ENCODE measurements at regions not wholly inside any gene's neighbourhood (a gene's known extent, or its start where the extent isn't known, plus 50 kb on each side); places are given as distances from the start of the nearest gene placed in this dataset.

DNA sequence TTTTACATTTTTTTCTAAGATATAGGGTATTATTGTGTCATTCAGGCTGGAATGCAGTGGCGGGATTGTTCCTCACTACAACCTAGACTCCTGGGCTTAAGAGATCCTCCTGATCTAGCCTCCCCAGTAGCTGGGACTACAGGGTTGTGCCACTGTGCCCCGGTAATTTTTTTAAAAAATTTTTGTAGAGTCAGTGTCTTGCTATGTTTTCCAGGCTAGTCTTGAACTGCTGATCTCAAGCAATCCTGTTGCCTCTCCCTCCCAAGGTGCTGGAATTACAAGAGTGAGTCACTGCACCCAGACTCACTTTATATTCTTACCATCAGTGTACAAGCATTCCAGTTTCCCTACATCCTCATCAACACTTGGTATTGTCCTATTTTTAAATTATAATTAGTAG lies 156.4 kb upstream of the GYPA start:
- Histone ChIP-seq H3K9ac (ENCODE audit: insufficient read depth, low read depth, low read length) (no peak overlapping the region), H3K4me3 (replicated peaks in 1 of 3; ENCODE audit: insufficient read depth in 1 of 3, low read depth in 2 of 3, low read length in 3 of 3) (no peak overlapping the region), H4K20me1 (ENCODE audit: insufficient read depth, low read length) (no peaks in the 10 kb centered on the region), H3K4me1 (ENCODE audit: insufficient read depth, low read length) (no peaks in the 10 kb centered on the region), H3K27me3 (ENCODE audit: control insufficient read depth in 1 of 2, insufficient read depth in 2 of 2, low read length in 2 of 2) (no peaks in the 10 kb centered on the region; a peak in 1 of 5 replicates), H3K36me3 (replicated peaks in 1 of 2; ENCODE audit: control insufficient read depth in 1 of 2, insufficient read depth in 2 of 2, low read length in 2 of 2) (no peaks in the 10 kb centered on the region), H3K9me3 (ENCODE audit: low read length) (no peaks in the 10 kb centered on the region), H3K4me2 (ENCODE audit: low read depth, low read length) (no peak overlapping the region), H2AFZ (ENCODE audit: low read length) (no peak overlapping the region), H3K79me2 (ENCODE audit: insufficient read depth, low read length) (no peaks in the 10 kb centered on the region), H3K27ac (ENCODE audit: extremely low read length, insufficient read depth, low read length) (no peak overlapping the region)
- no peak for FAIRE-seq
- no peak for DNase-seq (ENCODE audit: low spot score)
- ChIA-PET CTCF (ENCODE audit: low intra/inter-chr PET ratio, low total read pairs) (no interaction called here), POLR2A (no interaction called here)
- TF ChIP-seq, protein P1, sequence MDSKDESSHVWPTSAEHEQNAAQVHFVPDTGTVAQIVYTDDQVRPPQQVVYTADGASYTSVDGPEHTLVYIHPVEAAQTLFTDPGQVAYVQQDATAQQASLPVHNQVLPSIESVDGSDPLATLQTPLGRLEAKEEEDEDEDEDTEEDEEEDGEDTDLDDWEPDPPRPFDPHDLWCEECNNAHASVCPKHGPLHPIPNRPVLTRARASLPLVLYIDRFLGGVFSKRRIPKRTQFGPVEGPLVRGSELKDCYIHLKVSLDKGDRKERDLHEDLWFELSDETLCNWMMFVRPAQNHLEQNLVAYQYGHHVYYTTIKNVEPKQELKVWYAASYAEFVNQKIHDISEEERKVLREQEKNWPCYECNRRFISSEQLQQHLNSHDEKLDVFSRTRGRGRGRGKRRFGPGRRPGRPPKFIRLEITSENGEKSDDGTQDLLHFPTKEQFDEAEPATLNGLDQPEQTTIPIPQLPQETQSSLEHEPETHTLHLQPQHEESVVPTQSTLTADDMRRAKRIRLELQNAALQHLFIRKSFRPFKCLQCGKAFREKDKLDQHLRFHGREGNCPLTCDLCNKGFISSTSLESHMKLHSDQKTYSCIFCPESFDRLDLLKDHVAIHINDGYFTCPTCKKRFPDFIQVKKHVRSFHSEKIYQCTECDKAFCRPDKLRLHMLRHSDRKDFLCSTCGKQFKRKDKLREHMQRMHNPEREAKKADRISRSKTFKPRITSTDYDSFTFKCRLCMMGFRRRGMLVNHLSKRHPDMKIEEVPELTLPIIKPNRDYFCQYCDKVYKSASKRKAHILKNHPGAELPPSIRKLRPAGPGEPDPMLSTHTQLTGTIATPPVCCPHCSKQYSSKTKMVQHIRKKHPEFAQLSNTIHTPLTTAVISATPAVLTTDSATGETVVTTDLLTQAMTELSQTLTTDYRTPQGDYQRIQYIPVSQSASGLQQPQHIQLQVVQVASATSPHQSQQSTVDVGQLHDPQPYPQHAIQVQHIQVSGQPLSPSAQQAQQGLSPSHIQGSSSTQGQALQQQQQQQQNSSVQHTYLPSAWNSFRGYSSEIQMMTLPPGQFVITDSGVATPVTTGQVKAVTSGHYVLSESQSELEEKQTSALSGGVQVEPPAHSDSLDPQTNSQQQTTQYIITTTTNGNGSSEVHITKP (CRISPR knock-in tag; IDR thresholded peaks at IDR 0.05; ENCODE audit: low read depth), result no peak
- TF ChIP-seq, protein P2, sequence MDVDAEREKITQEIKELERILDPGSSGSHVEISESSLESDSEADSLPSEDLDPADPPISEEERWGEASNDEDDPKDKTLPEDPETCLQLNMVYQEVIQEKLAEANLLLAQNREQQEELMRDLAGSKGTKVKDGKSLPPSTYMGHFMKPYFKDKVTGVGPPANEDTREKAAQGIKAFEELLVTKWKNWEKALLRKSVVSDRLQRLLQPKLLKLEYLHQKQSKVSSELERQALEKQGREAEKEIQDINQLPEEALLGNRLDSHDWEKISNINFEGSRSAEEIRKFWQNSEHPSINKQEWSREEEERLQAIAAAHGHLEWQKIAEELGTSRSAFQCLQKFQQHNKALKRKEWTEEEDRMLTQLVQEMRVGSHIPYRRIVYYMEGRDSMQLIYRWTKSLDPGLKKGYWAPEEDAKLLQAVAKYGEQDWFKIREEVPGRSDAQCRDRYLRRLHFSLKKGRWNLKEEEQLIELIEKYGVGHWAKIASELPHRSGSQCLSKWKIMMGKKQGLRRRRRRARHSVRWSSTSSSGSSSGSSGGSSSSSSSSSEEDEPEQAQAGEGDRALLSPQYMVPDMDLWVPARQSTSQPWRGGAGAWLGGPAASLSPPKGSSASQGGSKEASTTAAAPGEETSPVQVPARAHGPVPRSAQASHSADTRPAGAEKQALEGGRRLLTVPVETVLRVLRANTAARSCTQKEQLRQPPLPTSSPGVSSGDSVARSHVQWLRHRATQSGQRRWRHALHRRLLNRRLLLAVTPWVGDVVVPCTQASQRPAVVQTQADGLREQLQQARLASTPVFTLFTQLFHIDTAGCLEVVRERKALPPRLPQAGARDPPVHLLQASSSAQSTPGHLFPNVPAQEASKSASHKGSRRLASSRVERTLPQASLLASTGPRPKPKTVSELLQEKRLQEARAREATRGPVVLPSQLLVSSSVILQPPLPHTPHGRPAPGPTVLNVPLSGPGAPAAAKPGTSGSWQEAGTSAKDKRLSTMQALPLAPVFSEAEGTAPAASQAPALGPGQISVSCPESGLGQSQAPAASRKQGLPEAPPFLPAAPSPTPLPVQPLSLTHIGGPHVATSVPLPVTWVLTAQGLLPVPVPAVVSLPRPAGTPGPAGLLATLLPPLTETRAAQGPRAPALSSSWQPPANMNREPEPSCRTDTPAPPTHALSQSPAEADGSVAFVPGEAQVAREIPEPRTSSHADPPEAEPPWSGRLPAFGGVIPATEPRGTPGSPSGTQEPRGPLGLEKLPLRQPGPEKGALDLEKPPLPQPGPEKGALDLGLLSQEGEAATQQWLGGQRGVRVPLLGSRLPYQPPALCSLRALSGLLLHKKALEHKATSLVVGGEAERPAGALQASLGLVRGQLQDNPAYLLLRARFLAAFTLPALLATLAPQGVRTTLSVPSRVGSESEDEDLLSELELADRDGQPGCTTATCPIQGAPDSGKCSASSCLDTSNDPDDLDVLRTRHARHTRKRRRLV (CRISPR knock-in tag; IDR thresholded peaks at IDR 0.05), result no peak
- TF ChIP-seq DMTF1 (CRISPR knock-in tag; IDR thresholded peaks at IDR 0.05) (no peak), RXRA (CRISPR knock-in tag; IDR thresholded peaks at IDR 0.05) (no peak), ZFP82 (CRISPR knock-in tag; IDR thresholded peaks at IDR 0.05; ENCODE audit: borderline replicate concordance) (no peak), DZIP1 (CRISPR knock-in tag; IDR thresholded peaks at IDR 0.05) (no peak), TARDBP (CRISPR knock-in tag; IDR thresholded peaks at IDR 0.05) (no peak), NFKBIZ (CRISPR knock-in tag; IDR thresholded peaks at IDR 0.05) (no peak), DPF2 (CRISPR knock-in tag; IDR thresholded peaks at IDR 0.05; ENCODE audit: borderline replicate concordance, low read depth) (no peak)
- ATAC-seq, result no peak
- 3% methylated on average over 2 of the region's 2 CpGs for WGBS (ENCODE audit: low lambda C conversion rate)
- in situ Hi-C loops (cut with HindIII; ENCODE audit: extremely low pct_ligation_motif_present, low pct_unique_long_range_greater_than_20kb) (no loop called here), intact Hi-C loops (cut with micrococcal nuclease; ENCODE audit: unreplicated experiment) (no loop called here)
- BruUV-seq (replicated peaks), result no TSS peak
